ENCODE measurements at regions not wholly inside any gene's neighbourhood (a gene's known extent, or its start where the extent isn't known, plus 50 kb on each side); places are given as distances from the start of the nearest gene placed in this dataset.

DNA sequence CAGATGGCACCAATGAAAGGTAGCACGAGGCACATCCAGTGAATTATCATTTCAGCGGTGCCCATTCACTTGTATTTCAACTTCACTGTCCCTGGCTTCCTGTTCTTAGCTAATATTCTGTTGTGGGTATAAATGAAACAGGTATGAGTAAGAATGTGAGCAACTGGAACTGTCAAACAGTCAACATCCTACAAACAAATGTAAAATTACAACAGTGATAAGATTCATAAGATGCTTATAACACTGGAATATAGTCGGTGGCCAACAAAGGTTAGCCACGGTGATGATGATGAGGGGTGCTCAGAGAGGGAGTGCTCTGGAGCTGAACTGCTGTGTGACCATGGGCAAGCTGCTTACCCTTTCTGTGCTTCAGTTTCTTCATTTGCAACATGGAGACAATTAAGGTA lies 74.9 kb upstream of the TOX2 start (continued):
- TF ChIP-seq, protein P1, sequence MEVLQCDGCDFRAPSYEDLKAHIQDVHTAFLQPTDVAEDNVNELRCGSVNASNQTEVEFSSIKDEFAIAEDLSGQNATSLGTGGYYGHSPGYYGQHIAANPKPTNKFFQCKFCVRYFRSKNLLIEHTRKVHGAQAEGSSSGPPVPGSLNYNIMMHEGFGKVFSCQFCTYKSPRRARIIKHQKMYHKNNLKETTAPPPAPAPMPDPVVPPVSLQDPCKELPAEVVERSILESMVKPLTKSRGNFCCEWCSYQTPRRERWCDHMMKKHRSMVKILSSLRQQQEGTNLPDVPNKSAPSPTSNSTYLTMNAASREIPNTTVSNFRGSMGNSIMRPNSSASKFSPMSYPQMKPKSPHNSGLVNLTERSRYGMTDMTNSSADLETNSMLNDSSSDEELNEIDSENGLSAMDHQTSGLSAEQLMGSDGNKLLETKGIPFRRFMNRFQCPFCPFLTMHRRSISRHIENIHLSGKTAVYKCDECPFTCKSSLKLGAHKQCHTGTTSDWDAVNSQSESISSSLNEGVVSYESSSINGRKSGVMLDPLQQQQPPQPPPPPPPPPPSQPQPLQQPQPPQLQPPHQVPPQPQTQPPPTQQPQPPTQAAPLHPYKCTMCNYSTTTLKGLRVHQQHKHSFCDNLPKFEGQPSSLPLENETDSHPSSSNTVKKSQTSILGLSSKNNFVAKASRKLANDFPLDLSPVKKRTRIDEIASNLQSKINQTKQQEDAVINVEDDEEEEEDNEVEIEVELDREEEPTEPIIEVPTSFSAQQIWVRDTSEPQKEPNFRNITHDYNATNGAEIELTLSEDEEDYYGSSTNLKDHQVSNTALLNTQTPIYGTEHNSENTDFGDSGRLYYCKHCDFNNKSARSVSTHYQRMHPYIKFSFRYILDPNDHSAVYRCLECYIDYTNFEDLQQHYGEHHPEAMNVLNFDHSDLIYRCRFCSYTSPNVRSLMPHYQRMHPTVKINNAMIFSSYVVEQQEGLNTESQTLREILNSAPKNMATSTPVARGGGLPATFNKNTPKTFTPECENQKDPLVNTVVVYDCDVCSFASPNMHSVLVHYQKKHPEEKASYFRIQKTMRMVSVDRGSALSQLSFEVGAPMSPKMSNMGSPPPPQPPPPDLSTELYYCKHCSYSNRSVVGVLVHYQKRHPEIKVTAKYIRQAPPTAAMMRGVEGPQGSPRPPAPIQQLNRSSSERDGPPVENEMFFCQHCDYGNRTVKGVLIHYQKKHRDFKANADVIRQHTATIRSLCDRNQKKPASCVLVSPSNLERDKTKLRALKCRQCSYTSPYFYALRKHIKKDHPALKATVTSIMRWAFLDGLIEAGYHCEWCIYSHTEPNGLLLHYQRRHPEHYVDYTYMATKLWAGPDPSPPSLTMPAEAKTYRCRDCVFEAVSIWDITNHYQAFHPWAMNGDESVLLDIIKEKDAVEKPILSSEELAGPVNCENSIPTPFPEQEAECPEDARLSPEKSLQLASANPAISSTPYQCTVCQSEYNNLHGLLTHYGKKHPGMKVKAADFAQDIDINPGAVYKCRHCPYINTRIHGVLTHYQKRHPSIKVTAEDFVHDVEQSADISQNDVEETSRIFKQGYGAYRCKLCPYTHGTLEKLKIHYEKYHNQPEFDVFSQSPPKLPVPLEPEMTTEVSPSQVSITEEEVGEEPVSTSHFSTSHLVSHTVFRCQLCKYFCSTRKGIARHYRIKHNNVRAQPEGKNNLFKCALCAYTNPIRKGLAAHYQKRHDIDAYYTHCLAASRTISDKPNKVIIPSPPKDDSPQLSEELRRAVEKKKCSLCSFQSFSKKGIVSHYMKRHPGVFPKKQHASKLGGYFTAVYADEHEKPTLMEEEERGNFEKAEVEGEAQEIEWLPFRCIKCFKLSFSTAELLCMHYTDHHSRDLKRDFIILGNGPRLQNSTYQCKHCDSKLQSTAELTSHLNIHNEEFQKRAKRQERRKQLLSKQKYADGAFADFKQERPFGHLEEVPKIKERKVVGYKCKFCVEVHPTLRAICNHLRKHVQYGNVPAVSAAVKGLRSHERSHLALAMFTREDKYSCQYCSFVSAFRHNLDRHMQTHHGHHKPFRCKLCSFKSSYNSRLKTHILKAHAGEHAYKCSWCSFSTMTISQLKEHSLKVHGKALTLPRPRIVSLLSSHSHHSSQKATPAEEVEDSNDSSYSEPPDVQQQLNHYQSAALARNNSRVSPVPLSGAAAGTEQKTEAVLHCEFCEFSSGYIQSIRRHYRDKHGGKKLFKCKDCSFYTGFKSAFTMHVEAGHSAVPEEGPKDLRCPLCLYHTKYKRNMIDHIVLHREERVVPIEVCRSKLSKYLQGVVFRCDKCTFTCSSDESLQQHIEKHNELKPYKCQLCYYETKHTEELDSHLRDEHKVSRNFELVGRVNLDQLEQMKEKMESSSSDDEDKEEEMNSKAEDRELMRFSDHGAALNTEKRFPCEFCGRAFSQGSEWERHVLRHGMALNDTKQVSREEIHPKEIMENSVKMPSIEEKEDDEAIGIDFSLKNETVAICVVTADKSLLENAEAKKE (CRISPR knock-in tag; IDR thresholded peaks at IDR 0.05), result no peak
- no peak for TF ChIP-seq CREB1 (CRISPR knock-in tag; IDR thresholded peaks at IDR 0.05; ENCODE audit: low read depth)
- no peak for TF ChIP-seq EZH2 (IDR thresholded peaks at IDR 0.05; ENCODE audit: low read depth, unreplicated experiment)
- TF ChIP-seq ZNF114 (CRISPR knock-in tag; IDR thresholded peaks at IDR 0.05), result no peak

DNA sequence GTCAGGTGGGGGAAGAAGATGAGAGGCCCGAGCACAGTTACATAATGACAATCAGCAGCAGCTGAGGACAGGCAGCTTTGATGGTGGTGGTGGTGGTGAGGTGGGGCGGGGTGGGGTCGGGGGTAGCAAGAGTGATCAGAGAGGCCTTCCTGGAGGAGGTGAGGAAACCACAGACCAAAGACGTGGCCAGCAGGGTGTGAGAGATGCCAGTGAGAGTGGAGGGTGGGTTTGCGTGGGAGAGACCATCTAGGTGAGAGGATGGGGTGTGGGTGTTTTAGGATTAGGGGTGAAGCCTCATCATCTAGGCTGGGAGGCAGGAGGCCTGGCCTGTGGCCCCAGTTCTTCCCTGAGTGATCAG lies 76.0 kb upstream of the TOX2 start:
- Mint-ChIP-seq H3K27ac (no peak overlapping the region), H3K27me3 (ENCODE audit: insufficient read depth, low read depth, poor library complexity) (peaks cover 8% of the 10 kb centered on the region), H3K4me3 (no peak overlapping the region), H3K36me3 (ENCODE audit: low read depth) (no peaks in the 10 kb centered on the region; the same call in 2 of the 3 replicates), H3K4me1 (peaks cover 3% of the 10 kb centered on the region; the same call in 2 of the 3 replicates), H3K9me3 (no peaks in the 10 kb centered on the region)
- Histone ChIP-seq H3K4me2 (no peak overlapping the region), H3K4me1 (ENCODE audit: insufficient read depth) (no peaks in the 10 kb centered on the region), H3K27ac (ENCODE audit: low read depth) (no peak overlapping the region), H3F3A (replicated peaks; ENCODE audit: low read depth) (no peaks in the 10 kb centered on the region), H3K79me2 (replicated peaks; ENCODE audit: insufficient read depth) (no peaks in the 10 kb centered on the region), H4K20me1 (replicated peaks; ENCODE audit: insufficient read depth) (no peaks in the 10 kb centered on the region), H2AFZ (no peak overlapping the region), H3K36me3 (ENCODE audit: insufficient read depth) (no peaks in the 10 kb centered on the region), H3K4me3 (no peak overlapping the region), H3K27me3 (ENCODE audit: insufficient read depth) (no peaks in the 10 kb centered on the region), H3K9me2 (ENCODE audit: insufficient read depth) (no peaks in the 10 kb centered on the region)
- ATAC-seq (no peak), DNase-seq (ENCODE audit: low spot score) (no peak)
- TF ChIP-seq NANOG (IDR thresholded peaks at IDR 0.05; ENCODE audit: borderline replicate concordance) (no peak), JUNB (IDR thresholded peaks at IDR 0.05; ENCODE audit: unreplicated experiment) (no peak), ZNF331 (CRISPR knock-in tag; IDR thresholded peaks at IDR 0.05; ENCODE audit: low read depth) (no peak), EZH2 (IDR thresholded peaks at IDR 0.05; ENCODE audit: low read depth, unreplicated experiment) (no peak), POLR2AphosphoS5 (IDR thresholded peaks at IDR 0.05; ENCODE audit: low read depth) (no peak)
